SK-N-MC (cell line): ENCODE measurements at regions not wholly inside any gene's neighbourhood (a gene's known extent, or its start where the extent isn't known, plus 50 kb on each side); places are given as distances from the start of the nearest gene placed in this dataset.

ENCODE experiments used
- EZH2 ChIP-seq: fragments of 200-600 bp; sonication (generic); IDR thresholded peaks from one replicate; pipeline ENCODE4 v1.6.1; 2017; ENCODE audit warnings: antibody characterized with exemption
- POLR2AphosphoS5 ChIP-seq: IDR thresholded peaks from 2 replicates; pipeline ENCODE4 v1.6.1; 2012; ENCODE audit warnings: mild to moderate bottlenecking, low read depth, low read length, borderline replicate concordance

- no peak for TF ChIP-seq EZH2
- TF ChIP-seq POLR2AphosphoS5 = no peak
These were observed 209.5 kb upstream of the STXBP6 start for GRCh38 chr14:25259470-25259869.
